Endothelial cell (in vitro differentiated cells): ENCODE measurements at regions not wholly inside any gene's neighbourhood (a gene's known extent, or its start where the extent isn't known, plus 50 kb on each side); places are given as distances from the start of the nearest gene placed in this dataset.

Experiments used
- DNase-seq: peaks from one replicate; pipeline ENCODE4 v3.0.0; 2021; ENCODE audit warnings: low spot score
- H3K27ac Mint-ChIP-seq: one replicate; pipeline ENCODE4 v1.8.0; 2021; ENCODE audit warnings: mixed read lengths, inconsistent platforms; ENCODE audit not compliant: unreplicated experiment
- H3K27me3 Mint-ChIP-seq: one replicate; pipeline ENCODE4 v1.8.0; 2021; ENCODE audit warnings: mild to moderate bottlenecking, moderate library complexity, mixed read lengths, inconsistent platforms; ENCODE audit not compliant: unreplicated experiment
- H3K36me3 Mint-ChIP-seq: one replicate; pipeline ENCODE4 v1.8.0; 2021; ENCODE audit warnings: mild to moderate bottlenecking, low read depth, mixed read lengths, inconsistent platforms; ENCODE audit not compliant: unreplicated experiment
- H3K4me1 Mint-ChIP-seq: one replicate; pipeline ENCODE4 v1.8.0; 2021; ENCODE audit warnings: mild to moderate bottlenecking, mixed read lengths, inconsistent platforms; ENCODE audit not compliant: unreplicated experiment
- H3K4me3 Mint-ChIP-seq: one replicate; pipeline ENCODE4 v1.8.0; 2021; ENCODE audit warnings: mild to moderate bottlenecking, mixed read lengths, inconsistent platforms; ENCODE audit not compliant: unreplicated experiment
- H3K9me3 Mint-ChIP-seq: one replicate; pipeline ENCODE4 v1.8.0; 2021; ENCODE audit warnings: mixed read lengths, inconsistent platforms; ENCODE audit not compliant: unreplicated experiment
- CTCF ChIP-seq: fragments of 200-600 bp; sonication (generic); IDR thresholded peaks from one replicate; pipeline ENCODE4 v1.5.0; 2021; ENCODE audit warnings: antibody characterized with exemption; ENCODE audit not compliant: unreplicated experiment

DNA sequence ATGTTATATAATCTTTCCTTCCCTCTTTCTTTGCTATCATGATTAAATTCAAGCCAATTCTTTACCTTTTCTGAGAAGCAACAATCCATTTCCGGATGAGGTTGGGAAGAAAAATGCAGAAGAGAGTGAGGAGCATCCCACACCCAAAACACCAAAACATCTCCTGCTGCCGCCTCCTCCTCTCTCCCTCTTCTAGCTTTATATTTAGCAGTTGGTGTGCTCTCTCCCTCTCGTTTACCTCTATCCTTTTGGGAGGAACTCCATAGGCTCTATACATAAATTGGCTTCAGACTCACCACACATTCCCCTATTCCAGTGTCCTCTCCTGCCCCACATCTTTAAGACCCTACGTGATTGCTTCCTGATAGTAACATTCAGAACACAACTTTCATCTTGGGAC is 332.2 kb upstream of the PLXNA2 start:
- no peaks in the 10 kb centered on the region for H3K27me3 Mint-ChIP-seq
- H3K4me3 Mint-ChIP-seq: no peak overlapping the region
- no peak for TF ChIP-seq CTCF

GRCh38 chr1:208577381-208577905 is 333.3 kb upstream of the PLXNA2 start:
- Mint-ChIP-seq H3K27ac (no peak overlapping the region), H3K9me3 (no peaks in the 10 kb centered on the region), H3K27me3 (no peaks in the 10 kb centered on the region), H3K4me3 (no peak overlapping the region), H3K4me1 (no peaks in the 10 kb centered on the region), H3K36me3 (no peaks in the 10 kb centered on the region)
- no peak for DNase-seq
- TF ChIP-seq CTCF: no peak

More for the DNA sequence above, 332.2 kb upstream of the PLXNA2 start:
- Mint-ChIP-seq H3K9me3 (no peaks in the 10 kb centered on the region), H3K36me3 (no peaks in the 10 kb centered on the region), H3K27ac (no peak overlapping the region), H3K4me1 (no peaks in the 10 kb centered on the region)
- DNase-seq: no peak

DNA sequence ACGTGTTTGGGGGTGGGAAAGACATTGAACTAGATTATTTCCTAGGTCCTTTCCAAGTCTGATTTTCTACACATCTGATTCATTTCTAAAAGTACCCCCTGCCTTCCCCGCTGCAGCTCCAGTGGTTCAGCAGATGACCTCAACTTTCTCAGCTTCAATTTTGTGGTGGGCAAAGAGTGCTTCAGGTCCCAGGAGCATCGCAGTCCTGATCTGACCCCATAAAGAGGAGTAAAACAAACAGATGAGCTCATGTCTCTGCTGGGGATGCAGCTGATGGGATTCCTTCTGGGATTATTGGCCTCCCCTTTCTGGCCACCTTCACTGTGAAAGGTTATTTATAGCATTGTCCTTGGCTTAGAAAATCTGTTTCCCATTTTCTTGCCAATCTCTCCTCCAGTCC is 337.0 kb upstream of the PLXNA2 start:
- no peak for TF ChIP-seq CTCF
- no peaks in the 10 kb centered on the region for H3K9me3 Mint-ChIP-seq
- H3K27ac Mint-ChIP-seq: no peak overlapping the region
- no peaks in the 10 kb centered on the region for H3K4me1 Mint-ChIP-seq
- no peaks in the 10 kb centered on the region for H3K27me3 Mint-ChIP-seq
- no peak for DNase-seq
- no peak overlapping the region for H3K4me3 Mint-ChIP-seq
- no peaks in the 10 kb centered on the region for H3K36me3 Mint-ChIP-seq

DNA sequence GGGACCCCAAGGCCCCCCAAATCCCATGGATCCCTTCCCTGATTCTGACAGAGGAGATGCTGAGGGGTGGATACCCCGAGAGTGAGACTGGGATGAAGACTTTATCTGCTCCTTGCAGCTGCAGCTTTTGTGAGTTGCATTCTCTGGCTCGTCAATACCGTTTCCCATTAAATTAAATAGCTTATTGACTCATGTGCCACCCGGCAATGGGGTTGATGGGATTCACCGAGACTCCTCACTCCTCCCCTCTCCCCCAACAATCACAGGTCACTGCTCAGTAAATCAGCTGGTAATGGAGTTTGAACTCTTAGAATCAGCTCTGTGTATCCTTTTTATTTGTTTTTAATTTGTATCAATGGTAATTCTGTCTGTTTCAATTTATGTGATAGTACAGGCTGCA is 337.5 kb upstream of the PLXNA2 start:
- DNase-seq: no peak
- Mint-ChIP-seq H3K4me3 (no peak overlapping the region), H3K27me3 (no peaks in the 10 kb centered on the region), H3K36me3 (no peaks in the 10 kb centered on the region), H3K9me3 (no peaks in the 10 kb centered on the region), H3K4me1 (no peaks in the 10 kb centered on the region), H3K27ac (no peak overlapping the region)
- TF ChIP-seq CTCF: no peak

DNA sequence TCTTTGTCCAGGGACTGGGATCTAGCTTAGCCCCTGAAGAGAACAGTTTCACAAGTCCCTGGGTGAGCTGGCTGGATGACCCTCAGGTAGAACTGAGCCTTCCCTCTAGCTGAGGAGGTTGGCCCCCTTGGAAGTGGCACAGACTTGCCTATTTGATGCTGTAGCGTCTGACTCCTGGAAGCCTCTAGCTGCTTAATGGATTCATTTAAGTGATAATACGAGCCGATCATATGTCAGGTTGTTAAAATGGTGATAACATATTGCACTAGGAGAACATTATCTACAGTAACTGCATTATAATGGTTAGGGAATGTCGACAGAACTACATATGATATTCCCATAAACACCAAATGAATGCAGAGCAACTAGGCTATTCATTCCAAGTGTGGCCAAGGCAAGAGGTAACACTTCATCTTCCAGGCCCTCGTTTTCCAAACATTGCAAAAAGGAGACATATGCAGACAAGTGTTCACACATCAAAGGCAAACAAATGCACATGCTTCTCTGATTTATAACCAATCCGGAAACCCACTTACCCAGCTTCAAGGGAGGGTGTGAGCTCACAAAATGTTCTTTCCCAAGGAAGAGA is 340.1 kb upstream of the PLXNA2 start:
- TF ChIP-seq CTCF: no peak
- H3K27me3 Mint-ChIP-seq: no peaks in the 10 kb centered on the region
- no peaks in the 10 kb centered on the region for H3K4me1 Mint-ChIP-seq
- DNase-seq: no peak
- H3K36me3 Mint-ChIP-seq: no peaks in the 10 kb centered on the region
- no peak overlapping the region for H3K4me3 Mint-ChIP-seq
- no peaks in the 10 kb centered on the region for H3K9me3 Mint-ChIP-seq
- no peak overlapping the region for H3K27ac Mint-ChIP-seq
